OCI-LY1 (cell line): ENCODE measurements at regions not wholly inside any gene's neighbourhood (a gene's known extent, or its start where the extent isn't known, plus 50 kb on each side); places are given as distances from the start of the nearest gene placed in this dataset.

Source experiments
- EZH2 ChIP-seq: fragments of 200-600 bp; sonication (generic), shearing (Covaris generic); IDR thresholded peaks from 2 replicates; pipeline ENCODE4 v1.8.0; 2017; ENCODE audit warnings: borderline replicate concordance, mixed run types, mild to moderate bottlenecking, antibody characterized with exemption, low read length, moderate library complexity, mixed read lengths
- TF ChIP-seq, protein P1 (sequence below): fragments of 200-600 bp; sonication (generic), shearing (Covaris generic); IDR thresholded peaks from 2 replicates; pipeline ENCODE4 v1.5.1; 2017; ENCODE audit warnings: mild to moderate bottlenecking, antibody characterized with exemption, low read length, moderate library complexity, mixed read lengths

DNA sequence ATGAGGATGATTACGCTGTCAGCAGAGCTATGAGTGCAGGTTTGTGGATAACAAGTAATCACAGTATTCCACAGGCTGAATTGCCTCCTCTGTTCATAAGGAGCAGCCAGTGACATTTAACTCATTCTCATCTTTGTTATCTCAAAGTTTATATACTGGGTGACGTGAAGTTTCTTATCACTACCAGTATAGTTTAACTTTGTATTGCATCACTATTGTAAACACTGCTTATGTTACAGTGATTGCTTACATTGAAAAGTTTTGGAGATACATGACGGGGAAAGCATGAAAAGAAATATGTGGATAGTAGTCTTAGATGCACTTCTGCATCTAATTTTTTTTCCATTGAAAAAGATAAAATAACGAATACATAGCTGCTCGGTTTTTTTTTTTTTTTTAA lies 429.7 kb downstream of the VGLL3 start:
- TF ChIP-seq EZH2: no peak
- TF ChIP-seq, protein P1, sequence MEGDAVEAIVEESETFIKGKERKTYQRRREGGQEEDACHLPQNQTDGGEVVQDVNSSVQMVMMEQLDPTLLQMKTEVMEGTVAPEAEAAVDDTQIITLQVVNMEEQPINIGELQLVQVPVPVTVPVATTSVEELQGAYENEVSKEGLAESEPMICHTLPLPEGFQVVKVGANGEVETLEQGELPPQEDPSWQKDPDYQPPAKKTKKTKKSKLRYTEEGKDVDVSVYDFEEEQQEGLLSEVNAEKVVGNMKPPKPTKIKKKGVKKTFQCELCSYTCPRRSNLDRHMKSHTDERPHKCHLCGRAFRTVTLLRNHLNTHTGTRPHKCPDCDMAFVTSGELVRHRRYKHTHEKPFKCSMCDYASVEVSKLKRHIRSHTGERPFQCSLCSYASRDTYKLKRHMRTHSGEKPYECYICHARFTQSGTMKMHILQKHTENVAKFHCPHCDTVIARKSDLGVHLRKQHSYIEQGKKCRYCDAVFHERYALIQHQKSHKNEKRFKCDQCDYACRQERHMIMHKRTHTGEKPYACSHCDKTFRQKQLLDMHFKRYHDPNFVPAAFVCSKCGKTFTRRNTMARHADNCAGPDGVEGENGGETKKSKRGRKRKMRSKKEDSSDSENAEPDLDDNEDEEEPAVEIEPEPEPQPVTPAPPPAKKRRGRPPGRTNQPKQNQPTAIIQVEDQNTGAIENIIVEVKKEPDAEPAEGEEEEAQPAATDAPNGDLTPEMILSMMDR: no peak
